PC-9 (cell line): ENCODE measurements at regions not wholly inside any gene's neighbourhood (a gene's known extent, or its start where the extent isn't known, plus 50 kb on each side); places are given as distances from the start of the nearest gene placed in this dataset.

Source experiments
- BruUV-seq: library from RNA; stranded (reverse); fragments of 400-500 nt; replicated peaks from 2 replicates; lab custom pipeline; 2021; lab: Mats Ljungman, UMichigan
- CTCF ChIA-PET: fragments of 300-600 bp; sonication (Branson Sonifier 250); formaldehyde crosslinking; loops from one replicate; lab custom pipeline; 2022; ENCODE audit warnings: antibody characterized with exemption; lab: Charles Lee
- POLR2A ChIA-PET: fragments of 300-600 bp; sonication (Branson Sonifier 250); formaldehyde crosslinking; loops from one replicate; lab custom pipeline; 2022; ENCODE audit warnings: antibody characterized with exemption; ENCODE audit not compliant: unreplicated experiment; lab: Charles Lee
- DNase-seq, 2 experiments: peaks; one replicate each; pipeline versions ENCODE4 v3.0.0 to v3.0.0-alpha.2; 2015 to 2022; ENCODE audit warnings: mixed read lengths in 1 of 2
- H2AFZ ChIP-seq: fragments of 200-600 bp; sonication (generic); 2 replicates; pipeline ENCODE4 v1.8.1; 2017; ENCODE audit warnings: antibody characterized with exemption
- H3F3A ChIP-seq: fragments of 200-600 bp; sonication (generic); 2 replicates; pipeline ENCODE4 v1.8.1; 2017; ENCODE audit warnings: antibody characterized with exemption, mild to moderate bottlenecking, low read depth; ENCODE audit not compliant: insufficient read depth
- H3K27ac ChIP-seq: fragments of 200-600 bp; sonication (generic); 2 replicates; pipeline ENCODE4 v1.6.1; 2016; ENCODE audit warnings: mixed run types
- H3K27me3 ChIP-seq: fragments of 200-600 bp; sonication (generic); 2 replicates; pipeline ENCODE4 v1.6.1; 2016; ENCODE audit warnings: low read depth, mixed run types; ENCODE audit not compliant: insufficient read depth
- H3K36me3 ChIP-seq: fragments of 200-600 bp; sonication (generic); 2 replicates; pipeline ENCODE4 v1.6.1; 2016; ENCODE audit warnings: low read depth, mixed run types
- H3K4me1 ChIP-seq: fragments of 200-600 bp; sonication (generic); replicated peaks from 2 replicates; pipeline ENCODE4 v1.6.1; 2016; ENCODE audit warnings: mixed run types; ENCODE audit not compliant: insufficient read depth
- H3K4me2 ChIP-seq: fragments of 200-600 bp; sonication (generic); 2 replicates; pipeline ENCODE4 v1.6.1; 2017; ENCODE audit warnings: mixed run types
- H3K4me3 ChIP-seq: fragments of 200-600 bp; sonication (generic); 2 replicates; pipeline ENCODE4 v1.6.1; 2016; ENCODE audit warnings: mixed run types
- H3K79me2 ChIP-seq: fragments of 200-600 bp; sonication (generic); 2 replicates; pipeline ENCODE4 v1.6.1; 2017; ENCODE audit warnings: low read depth, mixed run types
- H3K9me2 ChIP-seq: fragments of 200-600 bp; sonication (generic); 2 replicates; pipeline ENCODE4 v1.8.1; 2017; ENCODE audit warnings: mild to moderate bottlenecking; ENCODE audit not compliant: insufficient read depth
- H3K9me3 ChIP-seq: fragments of 200-600 bp; sonication (generic); 2 replicates; pipeline ENCODE4 v1.8.1; 2016; ENCODE audit warnings: low read depth; ENCODE audit not compliant: insufficient read depth
- H4K20me1 ChIP-seq: fragments of 200-600 bp; sonication (generic); 2 replicates; pipeline ENCODE4 v1.8.1; 2017; ENCODE audit not compliant: insufficient read depth
- CTCF ChIP-seq: fragments of 200-600 bp; sonication (generic); conservative IDR thresholded peaks from 2 replicates; pipeline ENCODE4 v1.6.1; 2017; ENCODE audit warnings: mixed run types, antibody characterized with exemption, mild to moderate bottlenecking, moderate library complexity
- EZH2 ChIP-seq: fragments of 200-600 bp; sonication (generic); IDR thresholded peaks from 2 replicates; pipeline ENCODE4 v1.8.0; 2017; ENCODE audit warnings: antibody characterized with exemption, low read depth
- intact Hi-C: fragments of 100-400 bp; cut with micrococcal nuclease; formaldehyde crosslinking; loops from one replicate; pipeline ENCODE4 v1.10.0; 2022; ENCODE audit not compliant: unreplicated experiment

DNA sequence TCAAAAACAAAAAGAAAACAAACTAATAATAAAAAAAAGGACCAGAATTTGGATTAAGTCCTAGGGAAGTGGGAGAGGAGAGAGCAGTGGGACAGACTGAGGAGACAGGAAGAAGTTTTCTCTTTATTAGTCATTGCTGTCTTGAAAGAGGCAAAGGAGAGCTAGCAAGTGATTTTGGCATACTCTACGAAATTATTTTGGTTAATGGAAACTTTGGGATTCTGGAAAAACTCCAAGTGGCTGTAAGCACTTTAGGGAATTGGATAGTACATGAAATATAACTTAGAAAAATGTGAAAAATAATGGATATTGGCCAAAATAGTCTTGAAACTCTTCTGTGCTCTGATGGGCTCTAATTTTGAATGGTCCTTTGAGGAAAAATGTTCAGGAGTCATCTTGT is 1641.8 kb upstream of the WWC1 start:
- no peak overlapping the region for H3K4me2 ChIP-seq
- no peaks in the 10 kb centered on the region for H3K4me1 ChIP-seq
- CTCF ChIA-PET, result no interaction called here
- H3K27ac ChIP-seq, result no peak overlapping the region
- DNase-seq, result no peak
- intact Hi-C loops, result no loop called here
- H3K79me2 ChIP-seq, result no peaks in the 10 kb centered on the region
- H3K9me2 ChIP-seq, result no peaks in the 10 kb centered on the region
- no peaks in the 10 kb centered on the region for H3K9me3 ChIP-seq
- POLR2A ChIA-PET, result no interaction called here
- no peaks in the 10 kb centered on the region for H3K36me3 ChIP-seq
- BruUV-seq, result no TSS peak
- no peaks in the 10 kb centered on the region for H4K20me1 ChIP-seq
- H3K4me3 ChIP-seq, result no peak overlapping the region
- H2AFZ ChIP-seq, result no peak overlapping the region
- no peaks in the 10 kb centered on the region; the same call in 1 of the 2 replicates for H3F3A ChIP-seq
- no peaks in the 10 kb centered on the region for H3K27me3 ChIP-seq
- TF ChIP-seq CTCF (no peak), EZH2 (no peak)

DNA sequence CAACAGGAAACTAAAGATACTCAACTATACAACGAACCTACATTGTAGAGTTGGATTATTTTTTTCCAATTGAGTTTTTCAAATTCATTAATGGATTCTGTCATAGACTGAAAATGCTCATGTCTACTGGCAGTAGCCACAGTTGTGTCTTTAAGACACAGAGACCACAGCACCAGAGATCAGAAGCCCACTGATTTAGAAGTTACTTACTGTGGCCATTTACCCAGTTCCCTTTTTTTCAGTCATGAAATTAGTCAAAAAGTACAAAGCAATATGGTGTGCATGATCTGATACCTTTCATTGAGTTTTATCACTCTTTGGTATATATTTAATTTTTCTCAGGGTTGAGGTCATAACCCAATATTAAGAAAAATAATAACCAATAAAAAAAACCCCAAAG is 1640.2 kb upstream of the WWC1 start:
- H3K27me3 ChIP-seq, result no peaks in the 10 kb centered on the region
- BruUV-seq, result no TSS peak
- no peaks in the 10 kb centered on the region for H3K79me2 ChIP-seq
- CTCF ChIA-PET, result no interaction called here
- no peak overlapping the region for H3K4me3 ChIP-seq
- H3K4me1 ChIP-seq, result no peaks in the 10 kb centered on the region
- H3K9me3 ChIP-seq, result no peaks in the 10 kb centered on the region
- no peaks in the 10 kb centered on the region for H3K9me2 ChIP-seq
- H3K4me2 ChIP-seq, result no peak overlapping the region
- POLR2A ChIA-PET, result no interaction called here
- H2AFZ ChIP-seq, result no peak overlapping the region
- H3K36me3 ChIP-seq, result no peaks in the 10 kb centered on the region
- DNase-seq, result no peak
- no peak overlapping the region for H3K27ac ChIP-seq
- no peaks in the 10 kb centered on the region for H4K20me1 ChIP-seq
- intact Hi-C loops, result no loop called here
- no peak for TF ChIP-seq EZH2
- no peak for TF ChIP-seq CTCF
- H3F3A ChIP-seq, result no peaks in the 10 kb centered on the region; the same call in 1 of the 2 replicates

GRCh38 chr5:166671811-166672210 is 1619.6 kb upstream of the WWC1 start:
- Histone ChIP-seq H3K36me3 (no peaks in the 10 kb centered on the region), H4K20me1 (no peaks in the 10 kb centered on the region), H3F3A (no peaks in the 10 kb centered on the region), H2AFZ (no peak overlapping the region), H3K4me1 (no peaks in the 10 kb centered on the region), H3K27ac (no peak overlapping the region), H3K4me2 (no peak overlapping the region), H3K9me2 (no peaks in the 10 kb centered on the region), H3K27me3 (no peaks in the 10 kb centered on the region), H3K9me3 (no peaks in the 10 kb centered on the region), H3K79me2 (no peaks in the 10 kb centered on the region), H3K4me3 (no peak overlapping the region)
- ChIA-PET POLR2A (no interaction called here), CTCF (no interaction called here)
- intact Hi-C loops, result no loop called here
- no peak for DNase-seq
- no peak for TF ChIP-seq CTCF
- no peak for TF ChIP-seq EZH2
- no TSS peak for BruUV-seq
